GM12878 (cell line): ENCODE measurements at regions not wholly inside any gene's neighbourhood (a gene's known extent, or its start where the extent isn't known, plus 50 kb on each side); places are given as distances from the start of the nearest gene placed in this dataset.

Experiments used
- CREB1 ChIP-seq: IDR thresholded peaks from 2 replicates; pipeline ENCODE4 v1.6.1; 2012; ENCODE audit warnings: low read depth, mild to moderate bottlenecking, inconsistent platforms
- JUNB ChIP-seq: IDR thresholded peaks from 2 replicates; pipeline ENCODE4 v1.6.1; 2016; ENCODE audit warnings: antibody characterized with exemption, mild to moderate bottlenecking
- JUND ChIP-seq: IDR thresholded peaks from 2 replicates; pipeline ENCODE4 v1.6.1; 2012; ENCODE audit warnings: low read depth, mild to moderate bottlenecking, low read length, improper control_type of control experiment, moderate library complexity
- KDM1A ChIP-seq: fragments of 200-600 bp; sonication (generic); IDR thresholded peaks from 2 replicates; pipeline ENCODE4 v1.6.1; 2016; ENCODE audit warnings: borderline replicate concordance
- MYC ChIP-seq: IDR thresholded peaks from 2 replicates; pipeline ENCODE4 v1.6.1; 2011; ENCODE audit warnings: mild to moderate bottlenecking, low read length, moderate library complexity, inconsistent platforms; ENCODE audit not compliant: insufficient read depth, insufficient replicate concordance, insufficient read length, severe bottlenecking
- POLR2A ChIP-seq: IDR thresholded peaks from 2 replicates; pipeline ENCODE4 v1.6.1; 2011; ENCODE audit warnings: low read depth, mild to moderate bottlenecking, low read length
- SREBF2 ChIP-seq: IDR thresholded peaks from 2 replicates; pipeline ENCODE4 v1.6.1; 2012; ENCODE audit warnings: mild to moderate bottlenecking, low read length
- SUPT20H ChIP-seq: IDR thresholded peaks from 2 replicates; pipeline ENCODE4 v1.6.1; 2011; ENCODE audit warnings: low read depth, mild to moderate bottlenecking, low read length, moderate library complexity, borderline replicate concordance; ENCODE audit not compliant: control insufficient read depth
- ZNF274 ChIP-seq: IDR thresholded peaks from one replicate; pipeline ENCODE4 v1.8.0; 2011; ENCODE audit not compliant: insufficient read length, insufficient read depth
- TF ChIP-seq, protein P1 (sequence below), 3 experiments: IDR thresholded peaks in 2 of 3; conservative IDR thresholded peaks in 1 of 3; 2 replicates each; pipeline ENCODE4 v1.5.1; 2011; ENCODE audit warnings: low read depth in 3 of 3, low read length in 3 of 3, mild to moderate bottlenecking in 3 of 3, control low read depth in 2 of 3, moderate library complexity in 2 of 3, inconsistent platforms in 1 of 3, mixed read lengths in 1 of 3; ENCODE audit not compliant: control insufficient read depth in 2 of 3, insufficient read depth in 1 of 3; ENCODE audit errors: extremely low read depth in 1 of 3
- TF ChIP-seq, protein P2 (sequence below): fragments of 450-650 bp; conservative IDR thresholded peaks from 2 replicates; pipeline ENCODE4 v1.6.1; 2017; ENCODE audit warnings: mild to moderate bottlenecking, moderate library complexity
- TF ChIP-seq, protein P3 (sequence below): IDR thresholded peaks from 2 replicates; pipeline ENCODE4 v1.6.1; 2012; ENCODE audit warnings: low read depth, low read length, improper control_type of control experiment

DNA sequence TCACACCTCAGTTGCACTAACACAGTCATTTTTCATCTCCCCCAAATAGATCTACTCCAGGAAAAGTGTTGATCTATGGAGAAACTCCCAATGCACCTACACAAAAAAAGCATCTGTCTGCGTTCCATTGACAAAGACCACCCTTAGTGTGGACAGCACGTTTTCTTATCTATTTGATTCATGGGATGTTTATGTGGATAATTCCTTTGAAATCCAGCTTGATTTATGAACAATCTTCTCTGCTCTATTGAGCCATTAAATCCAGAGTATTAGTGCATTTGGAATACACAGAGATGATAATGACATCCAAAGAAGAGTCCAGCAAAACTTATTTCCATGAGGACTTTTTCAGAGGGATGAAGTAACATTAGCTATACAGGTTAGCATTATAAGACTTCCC is 1221.9 kb upstream of the NXPH2 start:
- TF ChIP-seq ZNF274 (no peak), SREBF2 (no peak), SUPT20H (no peak), MYC (no peak), KDM1A (no peak), JUND (no peak), CREB1 (no peak), POLR2A (no peak), JUNB (no peak)
- TF ChIP-seq, protein P1, sequence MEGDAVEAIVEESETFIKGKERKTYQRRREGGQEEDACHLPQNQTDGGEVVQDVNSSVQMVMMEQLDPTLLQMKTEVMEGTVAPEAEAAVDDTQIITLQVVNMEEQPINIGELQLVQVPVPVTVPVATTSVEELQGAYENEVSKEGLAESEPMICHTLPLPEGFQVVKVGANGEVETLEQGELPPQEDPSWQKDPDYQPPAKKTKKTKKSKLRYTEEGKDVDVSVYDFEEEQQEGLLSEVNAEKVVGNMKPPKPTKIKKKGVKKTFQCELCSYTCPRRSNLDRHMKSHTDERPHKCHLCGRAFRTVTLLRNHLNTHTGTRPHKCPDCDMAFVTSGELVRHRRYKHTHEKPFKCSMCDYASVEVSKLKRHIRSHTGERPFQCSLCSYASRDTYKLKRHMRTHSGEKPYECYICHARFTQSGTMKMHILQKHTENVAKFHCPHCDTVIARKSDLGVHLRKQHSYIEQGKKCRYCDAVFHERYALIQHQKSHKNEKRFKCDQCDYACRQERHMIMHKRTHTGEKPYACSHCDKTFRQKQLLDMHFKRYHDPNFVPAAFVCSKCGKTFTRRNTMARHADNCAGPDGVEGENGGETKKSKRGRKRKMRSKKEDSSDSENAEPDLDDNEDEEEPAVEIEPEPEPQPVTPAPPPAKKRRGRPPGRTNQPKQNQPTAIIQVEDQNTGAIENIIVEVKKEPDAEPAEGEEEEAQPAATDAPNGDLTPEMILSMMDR (IDR thresholded peaks at IDR 0.05 in 2 of 3, conservative IDR thresholded peaks at IDR 0.05 in 1 of 3; ENCODE audit: control insufficient read depth in 2 of 3, extremely low read depth in 1 of 3, insufficient read depth in 1 of 3, low read depth in 3 of 3, low read length in 3 of 3), result no peak
- TF ChIP-seq, protein P2, sequence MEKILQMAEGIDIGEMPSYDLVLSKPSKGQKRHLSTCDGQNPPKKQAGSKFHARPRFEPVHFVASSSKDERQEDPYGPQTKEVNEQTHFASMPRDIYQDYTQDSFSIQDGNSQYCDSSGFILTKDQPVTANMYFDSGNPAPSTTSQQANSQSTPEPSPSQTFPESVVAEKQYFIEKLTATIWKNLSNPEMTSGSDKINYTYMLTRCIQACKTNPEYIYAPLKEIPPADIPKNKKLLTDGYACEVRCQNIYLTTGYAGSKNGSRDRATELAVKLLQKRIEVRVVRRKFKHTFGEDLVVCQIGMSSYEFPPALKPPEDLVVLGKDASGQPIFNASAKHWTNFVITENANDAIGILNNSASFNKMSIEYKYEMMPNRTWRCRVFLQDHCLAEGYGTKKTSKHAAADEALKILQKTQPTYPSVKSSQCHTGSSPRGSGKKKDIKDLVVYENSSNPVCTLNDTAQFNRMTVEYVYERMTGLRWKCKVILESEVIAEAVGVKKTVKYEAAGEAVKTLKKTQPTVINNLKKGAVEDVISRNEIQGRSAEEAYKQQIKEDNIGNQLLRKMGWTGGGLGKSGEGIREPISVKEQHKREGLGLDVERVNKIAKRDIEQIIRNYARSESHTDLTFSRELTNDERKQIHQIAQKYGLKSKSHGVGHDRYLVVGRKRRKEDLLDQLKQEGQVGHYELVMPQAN, result no peak
- TF ChIP-seq, protein P3, sequence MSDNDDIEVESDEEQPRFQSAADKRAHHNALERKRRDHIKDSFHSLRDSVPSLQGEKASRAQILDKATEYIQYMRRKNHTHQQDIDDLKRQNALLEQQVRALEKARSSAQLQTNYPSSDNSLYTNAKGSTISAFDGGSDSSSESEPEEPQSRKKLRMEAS, result no peak
